Heart left ventricle (tissue), 13 donors: ENCODE measurements at regions not wholly inside any gene's neighbourhood (a gene's known extent, or its start where the extent isn't known, plus 50 kb on each side); places are given as distances from the start of the nearest gene placed in this dataset.

Experiments
- CTCF ChIP-seq, 12 donors: fragments of 200-600 bp; sonication (generic) in 4 of 12; IDR thresholded peaks; one replicate each; pipeline versions ENCODE4 v1.5.0 to v1.8.0; 2018 to 2022; ENCODE audit warnings: antibody characterized with exemption in 12 of 12, mild to moderate bottlenecking in 5 of 12
- POLR2A ChIP-seq, 2 donors: fragments of 450-650 bp; IDR thresholded peaks; one replicate each; pipeline ENCODE4 v1.6.1; 2017; ENCODE audit warnings: antibody characterized with exemption in 2 of 2, mild to moderate bottlenecking in 2 of 2, moderate library complexity in 2 of 2
- donor health status: ischemic (EF 13 %, LVEDD 7.1; RV severe dilation, severe dysfunction).
- donor health status: DM: no; HTN: yes; CAD: no.
- donor health status: DM: no; HTN: no; CAD: no.
- donor health status: ischemic (EF 25% LVEDD 6.9; RV normal size, moderate dysfunction).
- donor health status: ischemic (EF 25% LVEDD 5.7; RV mildly dilated, moderate dysfunction).
- donor health status: ischemic (EF 35%, LVEDD 5.7; RV mildly dilated, moderate dysfunction).
- donor health status: nonischemic (EF 11% LVEDD 7.7; RV severe dilation, severe dysfunction).
- donor health status: DM: yes; HTN: yes; CAD: no.
- donor health status: PGD.
- donor health status: ischemic (EF 29% LVEDD 5.4; RV normal size, mild dysfunction).
- donor health status: nonischemic (EF 23%, LVEDD 6.1; RV moderate dilation, normal function).

- TF ChIP-seq CTCF (IDR thresholded peaks at IDR 0.05) (no peak), POLR2A (IDR thresholded peaks at IDR 0.05) (no peak)
These were observed 217.6 kb downstream of the NPR3 start for GRCh38 chr5:32928761-32929160.
